GM18498 (cell line): ENCODE measurements at regions not wholly inside any gene's neighbourhood (a gene's known extent, or its start where the extent isn't known, plus 50 kb on each side); places are given as distances from the start of the nearest gene placed in this dataset.

Experiments
- ATAC-seq: cut with Tn5 transposase; IDR thresholded peaks from one replicate; pipeline ENCODE4 v1.9.1; 2021; ENCODE audit warnings: mild to moderate bottlenecking, moderate library complexity; ENCODE audit not compliant: unreplicated experiment

DNA sequence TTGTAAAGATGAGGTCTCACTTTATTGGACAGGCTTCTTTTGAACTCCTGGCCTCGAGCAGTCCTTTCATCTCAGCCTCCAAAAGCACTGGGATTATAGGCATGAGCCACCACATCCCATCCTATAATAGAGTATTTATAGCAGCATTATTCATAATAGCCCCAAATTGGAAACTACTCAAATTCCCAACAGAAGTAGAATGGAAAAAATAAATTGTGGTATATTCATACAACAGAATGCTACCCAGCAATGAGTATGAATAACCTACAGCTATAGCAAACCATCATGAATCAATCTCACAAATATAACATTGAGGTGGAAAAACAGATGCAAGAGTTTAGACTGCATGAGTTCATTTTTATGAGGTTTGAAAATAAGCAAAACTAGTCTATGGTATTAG, 84.8 kb upstream of the BTBD3 start:
- ATAC-seq: no peak

DNA sequence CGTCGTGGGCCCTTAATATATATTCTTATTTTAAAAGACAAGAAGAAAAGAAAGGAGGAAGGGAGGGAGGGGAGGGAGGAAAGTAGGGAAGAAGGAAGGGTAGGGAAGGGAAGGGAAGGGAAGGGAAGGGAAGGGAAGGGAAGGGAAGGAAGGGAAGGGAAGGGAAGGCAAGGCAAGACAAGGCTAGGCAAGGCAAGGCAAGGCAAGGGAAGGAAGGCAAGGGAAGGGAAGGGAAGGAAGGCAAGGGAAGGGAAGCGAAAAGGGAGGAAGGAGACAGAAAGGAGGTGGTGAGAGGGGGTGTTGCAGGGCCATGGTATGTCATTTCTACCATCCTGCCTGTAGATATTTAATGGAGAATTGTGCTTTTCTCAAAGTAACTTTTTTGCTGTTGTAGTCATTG, 83.9 kb upstream of the BTBD3 start:
- ATAC-seq: no peak

DNA sequence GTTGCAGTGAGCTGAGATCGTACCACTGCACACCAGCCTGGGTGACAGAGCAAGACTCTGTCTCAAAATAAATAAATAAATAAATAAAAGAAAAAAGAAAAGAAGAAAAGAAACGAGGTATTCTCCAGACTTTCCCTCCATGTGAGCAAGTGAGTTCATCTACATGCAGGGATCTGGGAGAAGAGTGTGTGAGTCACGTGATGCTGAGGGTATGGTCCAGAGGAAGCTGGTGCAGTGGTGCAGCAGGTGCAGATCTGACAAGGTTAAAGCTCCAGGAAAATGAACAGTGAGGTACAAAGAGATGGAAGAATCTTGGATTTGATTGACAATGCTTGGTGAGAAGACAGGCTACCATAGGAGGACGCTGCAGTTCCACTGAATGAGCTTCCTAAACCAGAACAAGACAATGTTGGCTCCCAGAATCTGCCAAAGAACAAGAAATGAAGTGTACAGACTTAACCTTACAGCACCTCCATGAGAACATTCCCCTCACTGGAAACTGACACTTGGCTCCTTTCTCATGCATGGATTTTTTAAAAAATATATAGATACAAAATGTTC, 79.5 kb upstream of the BTBD3 start:
- no peak for ATAC-seq

DNA sequence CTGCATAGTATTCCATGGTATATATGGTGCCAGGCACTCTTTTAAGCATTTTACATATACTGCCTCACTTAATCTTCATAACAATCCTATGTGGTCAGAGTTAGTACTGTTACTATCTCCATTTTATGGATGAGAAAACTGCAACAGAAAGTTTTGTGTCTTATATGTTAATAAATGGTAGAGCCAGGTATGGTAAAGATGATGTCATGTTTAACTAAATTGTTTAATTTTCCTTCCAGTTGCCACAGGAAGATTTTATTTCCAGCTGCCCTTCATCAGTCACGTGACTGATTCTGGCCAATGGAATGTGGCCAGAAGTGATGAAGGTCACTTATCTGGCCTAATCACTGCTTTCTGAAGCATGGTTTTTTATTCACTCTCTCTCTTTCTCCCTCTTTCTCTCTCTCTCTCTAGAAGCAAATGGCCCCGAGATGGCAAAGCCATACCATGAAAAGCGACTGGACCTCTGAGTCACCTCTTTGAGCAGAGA, 75.7 kb upstream of the BTBD3 start:
- ATAC-seq: no peak

DNA sequence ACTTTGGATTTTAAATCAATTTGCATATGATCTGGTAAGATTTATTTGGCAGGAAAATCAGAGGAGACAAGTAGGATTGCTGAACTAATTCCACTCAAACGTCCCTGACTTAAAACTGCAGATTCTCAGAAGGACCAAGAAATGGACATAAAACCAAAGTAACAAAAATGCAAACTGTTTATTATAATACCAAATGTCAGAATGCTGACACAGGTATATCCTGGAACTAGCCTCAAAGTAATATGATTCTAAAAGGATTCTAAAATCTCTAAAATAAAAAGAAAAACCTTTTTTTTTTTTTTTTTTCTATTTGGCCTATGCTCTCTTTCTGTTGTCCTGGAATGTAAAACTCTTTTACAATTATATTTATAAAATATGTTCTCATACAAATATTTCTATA, 74.4 kb upstream of the BTBD3 start:
- no peak for ATAC-seq

DNA sequence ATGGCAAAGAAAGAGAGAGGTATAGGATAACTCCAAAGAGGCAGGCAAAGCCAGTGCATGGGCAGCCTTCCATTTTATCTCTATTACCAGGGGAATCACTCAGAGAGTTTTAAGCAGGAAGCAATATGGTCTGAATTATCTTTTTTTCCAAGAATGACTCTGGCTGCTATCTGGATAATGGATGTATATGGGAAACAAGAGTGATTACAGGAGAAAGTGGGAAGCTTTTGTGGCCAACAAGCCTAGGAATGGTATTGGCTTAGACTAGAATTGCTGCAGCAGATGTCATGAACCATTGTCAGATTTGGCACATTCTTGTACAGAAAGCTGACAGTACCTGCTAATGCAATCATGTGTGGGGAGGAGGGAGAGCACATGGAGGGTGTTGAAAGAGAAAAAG, 73.0 kb upstream of the BTBD3 start:
- ATAC-seq: no peak

DNA sequence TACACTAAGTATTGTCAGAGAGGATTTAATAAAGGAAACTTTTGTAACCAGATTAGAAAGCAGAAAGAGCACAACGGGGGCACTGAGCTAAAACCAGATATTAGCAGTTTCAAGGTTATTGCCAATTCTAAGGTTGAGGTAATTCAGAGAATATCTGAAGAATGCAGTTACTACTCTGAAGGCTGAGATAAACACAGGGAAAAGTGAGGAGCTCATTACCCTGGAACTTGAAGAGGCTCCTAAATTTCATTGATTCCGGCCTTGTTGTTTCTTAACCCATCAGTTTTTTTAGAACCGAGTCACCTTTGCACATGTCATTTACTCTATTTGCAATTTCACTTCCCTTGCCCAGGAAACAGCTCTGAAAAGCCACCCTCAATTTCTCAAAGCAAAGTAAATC, 72.4 kb upstream of the BTBD3 start:
- ATAC-seq: no peak

DNA sequence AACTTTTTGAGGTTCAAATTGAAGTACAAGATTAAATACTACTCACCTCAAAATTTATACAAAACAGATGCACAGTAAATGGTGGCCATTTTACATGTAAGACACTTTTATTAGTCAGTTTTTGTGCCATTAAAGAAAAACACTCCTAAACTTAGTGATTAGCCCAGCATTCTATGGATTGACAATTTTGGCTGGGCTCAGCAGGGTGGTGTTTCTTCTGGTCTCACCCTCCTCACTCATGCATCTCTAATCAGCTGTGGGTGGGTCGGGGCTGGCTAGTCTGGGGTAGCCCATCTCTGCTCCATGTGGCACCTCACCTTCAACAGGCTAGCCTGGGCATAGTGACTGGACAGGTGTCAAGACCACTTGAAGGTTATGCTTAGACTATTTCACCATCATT, 71.6 kb upstream of the BTBD3 start:
- no peak for ATAC-seq

DNA sequence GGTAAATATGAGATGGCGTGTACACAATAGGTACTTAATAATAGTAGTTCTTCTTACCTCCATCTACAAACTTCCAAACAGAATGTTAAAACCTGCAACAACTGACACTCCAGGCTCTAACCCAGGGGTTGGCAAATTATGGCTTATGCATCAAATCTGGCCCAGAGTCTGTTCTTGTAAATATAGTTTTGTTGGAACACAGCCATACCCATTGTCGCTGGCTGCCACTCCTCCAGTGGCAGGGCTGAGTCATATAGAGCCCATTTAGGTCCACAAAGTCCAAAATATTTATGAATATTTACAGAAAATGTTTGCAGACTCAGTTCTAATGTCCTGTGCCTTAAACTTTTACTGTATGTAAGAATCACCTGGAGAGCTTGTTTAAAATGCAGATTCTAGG, 69.9 kb upstream of the BTBD3 start:
- no peak for ATAC-seq

DNA sequence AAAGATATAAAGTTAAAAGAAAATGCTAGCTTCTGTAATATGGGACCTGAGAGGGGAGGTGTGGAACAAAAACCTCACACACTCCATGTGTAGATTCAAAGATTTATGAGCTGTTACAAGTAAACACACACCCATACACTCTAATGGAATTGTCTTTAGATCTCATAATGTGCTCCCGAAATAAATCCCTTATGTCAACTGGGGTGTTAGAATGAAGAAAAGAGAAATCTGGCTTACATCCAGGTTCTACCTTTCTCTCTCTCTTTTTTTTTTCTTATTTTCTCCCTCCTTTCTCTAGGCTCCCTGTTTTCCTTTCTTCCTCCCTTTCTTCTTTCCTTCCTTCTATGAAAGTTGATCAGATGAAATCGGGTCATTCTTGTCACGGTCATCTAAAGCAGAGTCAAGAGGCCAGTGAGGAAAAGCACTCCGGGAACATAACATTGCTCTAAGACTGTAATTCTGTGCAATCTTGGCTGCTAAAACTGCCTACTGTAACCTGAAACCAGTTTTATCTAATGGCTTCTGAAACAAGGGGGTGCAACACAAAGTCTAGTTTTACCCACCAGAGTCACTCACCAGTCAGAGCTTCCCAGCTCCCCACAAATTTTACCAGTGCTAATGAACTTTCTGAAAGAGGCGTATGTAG, 68.3 kb upstream of the BTBD3 start:
- ATAC-seq: no peak

DNA sequence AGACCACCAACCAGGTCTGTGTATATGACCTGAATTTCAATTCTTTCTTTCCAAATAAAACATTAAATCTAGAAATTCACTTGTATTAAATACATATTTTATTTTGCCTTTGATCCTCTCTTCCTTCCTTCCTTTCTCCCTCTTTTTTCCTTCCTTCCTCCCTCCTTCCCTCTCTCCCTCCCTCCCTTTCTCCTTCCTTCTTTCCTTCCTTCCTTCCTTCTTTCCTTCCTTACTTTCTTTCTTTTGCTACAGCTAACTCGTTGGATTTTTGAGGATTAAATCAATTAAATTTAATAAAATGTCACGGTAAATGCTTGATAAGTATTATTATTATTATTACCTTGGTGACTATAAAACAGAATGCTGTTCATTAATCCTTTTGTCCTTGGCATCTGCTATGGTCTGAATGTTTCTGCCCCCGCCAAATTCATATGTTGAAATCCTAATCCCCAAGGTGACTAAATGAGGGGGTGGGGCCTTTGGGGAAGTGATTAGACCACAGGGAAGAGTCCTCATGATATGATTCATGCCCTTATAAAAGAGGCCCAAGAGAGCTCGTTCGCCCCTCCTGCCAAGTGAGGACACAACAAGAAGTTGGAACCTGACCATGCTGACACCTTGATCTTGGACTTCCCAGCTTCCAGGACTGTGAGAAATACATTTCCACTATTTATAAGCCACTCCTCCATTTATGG, 67.6 kb upstream of the BTBD3 start:
- ATAC-seq: no peak

DNA sequence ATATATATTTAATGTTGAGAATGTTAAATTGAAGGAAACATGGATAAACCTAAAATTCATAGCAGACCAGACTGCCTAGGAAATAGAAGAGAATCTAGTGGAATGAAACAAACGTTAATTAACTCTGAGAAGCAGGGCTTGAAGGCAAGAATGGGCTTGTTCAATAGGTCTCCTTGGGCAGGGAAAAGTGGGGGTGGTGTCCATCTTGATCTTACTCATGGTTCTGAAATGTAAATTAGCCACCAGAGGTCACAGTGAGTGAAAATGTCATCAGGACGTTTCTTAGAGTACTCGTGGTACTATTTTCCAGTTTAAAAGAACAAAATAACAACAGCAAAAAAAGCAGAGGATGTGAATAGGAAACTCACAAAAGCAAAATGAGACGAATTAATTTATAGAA, 66.8 kb upstream of the BTBD3 start:
- no peak for ATAC-seq

DNA sequence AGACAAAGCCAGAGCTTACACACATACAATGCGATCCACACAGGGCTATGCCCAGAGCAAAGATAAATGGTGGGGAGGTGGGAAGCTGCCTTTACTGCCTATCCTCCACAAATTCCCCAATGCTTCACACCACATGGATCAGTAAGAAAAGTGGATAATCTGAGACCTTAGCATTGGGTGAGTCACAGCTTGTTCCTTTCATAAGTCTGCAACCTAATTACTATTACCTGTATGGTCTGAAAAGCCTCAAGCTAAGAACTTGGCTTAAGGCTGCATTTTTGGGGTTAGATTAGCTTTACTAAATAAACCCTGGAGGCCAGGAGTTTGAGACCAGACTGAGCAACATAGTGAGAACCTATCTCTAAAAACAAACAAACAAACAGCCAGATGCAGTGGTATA, 66.0 kb upstream of the BTBD3 start:
- ATAC-seq: no peak

DNA sequence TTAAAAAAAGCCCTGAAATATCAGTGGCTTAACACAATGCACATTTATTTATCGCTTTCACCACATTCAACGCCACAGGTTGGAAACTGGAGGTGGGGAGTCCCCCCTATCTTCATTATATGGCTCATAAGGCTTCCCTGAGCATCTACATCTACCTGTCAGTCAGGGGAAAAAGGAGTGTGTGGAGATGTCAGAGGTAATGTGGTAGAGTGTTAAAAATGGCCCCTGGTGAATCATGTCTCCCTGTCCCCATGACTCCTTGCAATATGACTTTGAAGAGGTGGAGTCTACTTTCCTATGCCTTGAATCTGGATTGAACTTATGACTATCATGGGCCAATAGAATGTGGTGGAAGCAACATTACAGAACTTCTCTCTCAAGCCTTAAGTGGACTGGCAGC, 65.5 kb upstream of the BTBD3 start:
- no peak for ATAC-seq

DNA sequence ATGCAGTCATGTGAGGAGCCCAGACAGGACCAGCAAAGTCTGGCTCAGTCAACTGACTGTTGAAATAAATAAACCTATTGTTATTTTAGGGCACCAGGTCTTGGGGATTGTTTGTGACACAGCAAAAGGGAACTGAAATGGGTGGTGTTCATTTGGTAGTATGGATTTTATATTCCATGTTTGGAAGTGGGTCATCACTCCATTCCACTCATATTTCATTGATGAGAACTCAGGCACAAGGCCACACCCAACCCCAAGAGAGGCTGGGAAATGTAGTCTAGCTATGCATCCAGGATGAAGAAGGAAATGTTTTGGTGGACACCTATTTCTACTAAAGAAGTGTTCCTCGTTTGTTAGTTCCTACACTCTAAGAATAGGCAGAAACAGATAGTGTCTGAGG, 64.9 kb upstream of the BTBD3 start:
- no peak for ATAC-seq

DNA sequence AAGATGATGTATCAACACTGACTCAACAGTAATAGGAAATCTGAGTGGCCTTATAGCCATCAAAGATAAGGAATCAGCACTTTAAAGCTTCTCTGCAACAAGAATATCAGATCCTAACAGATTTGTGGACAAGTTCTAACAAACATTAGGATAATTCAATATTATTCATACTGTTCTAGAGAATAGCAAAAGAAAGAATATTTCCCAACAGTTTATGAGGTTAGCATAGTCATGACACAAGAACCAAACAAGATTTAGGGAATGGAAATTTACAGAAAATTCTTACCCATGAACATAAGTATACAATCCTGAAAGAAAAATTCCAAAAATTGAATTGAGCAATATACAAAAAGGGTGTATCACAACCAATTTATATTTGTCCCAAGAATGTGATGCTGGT, 64.3 kb upstream of the BTBD3 start:
- no peak for ATAC-seq

DNA sequence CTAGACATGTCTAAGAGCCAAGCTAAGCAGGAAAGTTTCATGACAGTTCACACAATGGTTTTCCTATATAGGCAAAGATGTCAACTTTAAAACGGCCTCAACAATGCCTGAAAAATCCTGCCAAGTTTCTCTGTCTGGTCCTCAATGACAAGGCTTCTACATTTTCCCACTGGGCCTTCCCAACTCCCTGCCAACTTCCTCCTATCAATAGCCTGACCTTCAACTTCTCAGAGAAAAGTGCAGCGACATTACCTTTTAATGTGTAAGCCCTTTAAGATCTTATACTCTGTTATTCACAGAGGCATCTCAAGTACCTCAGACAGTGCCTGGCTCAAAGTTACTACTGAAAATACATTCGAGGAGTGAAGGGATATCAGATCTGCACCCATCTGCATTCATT, 56.2 kb upstream of the BTBD3 start:
- no peak for ATAC-seq

DNA sequence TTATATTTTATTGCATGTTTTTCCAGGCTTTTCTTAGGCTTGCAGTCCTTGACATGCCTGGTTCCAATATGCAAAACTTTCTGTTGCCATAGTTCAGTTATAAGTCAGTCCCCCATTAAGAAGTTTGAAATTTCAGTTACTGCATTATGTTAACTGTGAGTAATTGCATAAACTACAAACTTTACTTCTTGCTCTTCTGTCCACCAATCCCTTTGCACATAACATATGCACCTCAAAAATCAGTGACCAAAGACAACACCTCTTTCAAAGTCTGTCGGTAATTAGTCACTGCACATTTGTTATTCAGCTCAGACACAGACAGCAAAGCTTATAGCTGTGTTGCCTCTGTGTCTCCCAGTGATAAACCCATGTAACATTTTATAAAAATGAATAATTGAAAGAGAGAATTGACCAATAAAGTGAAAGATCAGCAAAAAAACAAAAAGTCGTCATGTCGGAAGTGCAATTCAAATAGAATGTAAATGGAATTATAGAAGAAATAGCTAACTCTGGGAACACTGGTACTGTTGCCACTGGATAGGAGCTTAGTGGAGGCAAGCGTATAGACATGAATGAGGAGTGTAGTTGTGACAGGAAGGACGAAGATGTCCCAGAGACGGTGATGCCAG, 50.3 kb upstream of the BTBD3 start:
- ATAC-seq: no peak
